ENCODE measurements at regions not wholly inside any gene's neighbourhood (a gene's known extent, or its start where the extent isn't known, plus 50 kb on each side); places are given as distances from the start of the nearest gene placed in this dataset.

DNA sequence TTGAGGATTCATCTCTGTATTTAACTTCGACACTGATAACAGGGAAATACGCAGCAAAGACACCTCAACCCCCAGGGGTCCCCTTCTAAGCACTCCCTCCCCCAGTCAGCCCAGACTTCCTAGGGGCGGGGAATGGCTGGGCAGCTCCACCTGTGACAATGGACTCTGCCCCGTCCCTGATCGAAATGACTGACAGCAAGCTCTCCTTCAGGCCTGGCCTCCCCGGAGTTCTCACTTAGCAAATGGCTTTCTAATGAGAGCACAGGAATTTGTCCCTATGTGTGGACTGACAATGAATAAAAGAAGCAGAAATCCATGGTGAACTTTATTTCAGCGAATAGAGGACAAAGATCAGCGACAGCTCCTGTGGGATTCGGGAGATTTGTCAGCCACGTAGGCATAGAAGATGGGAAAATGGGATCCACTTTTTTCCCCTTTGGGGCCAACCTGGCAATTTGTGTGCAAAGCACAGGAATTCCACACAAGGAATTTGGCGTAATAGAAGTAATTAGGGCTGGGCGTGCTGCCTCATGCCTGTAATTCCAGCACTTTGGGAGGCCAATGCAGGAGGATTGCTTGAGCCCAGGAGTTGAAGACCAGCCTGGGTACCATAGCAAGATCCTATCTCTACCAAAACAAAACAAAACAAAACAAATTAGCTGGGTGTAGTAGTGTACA, 63.8 kb downstream of the TNFAIP2 start:
- 48% methylated on average over 12 of the region's 12 CpGs; no CpG with 5 or more reads in 1 of the 2 experiments for WGBS, 2 experiments (ENCODE audit: extremely low coverage in 1 of 2, insufficient coverage in 1 of 2, insufficient read length in 1 of 2, insufficient replicate concordance in 2 of 2, low coverage in 1 of 2, low lambda C conversion rate in 2 of 2, missing lambda C conversion rate in 1 of 2)
- no peak for FAIRE-seq
- DNase-seq (ENCODE audit: low read depth in 1 of 2, low spot score in 2 of 2) = peak in 1 of 2 experiments; percentile 31
- TF ChIP-seq FOSL1 (IDR thresholded peaks at IDR 0.05; ENCODE audit: insufficient read depth, low read depth, low read length) = no peak

More for the DNA sequence above, 63.8 kb downstream of the TNFAIP2 start:
- Histone ChIP-seq H3K9me3 (ENCODE audit: insufficient read depth in 2 of 2, low read depth in 1 of 2, low read length in 1 of 2) (no peaks in the 10 kb centered on the region), H3K4ac (replicated peaks; ENCODE audit: insufficient read length, low read depth, low read length) (no peak overlapping the region), H3K56ac (replicated peaks; ENCODE audit: insufficient read length, low read depth, low read length) (no peak overlapping the region), H3K9ac (replicated peaks in 1 of 4; ENCODE audit: extremely low read depth in 1 of 4, low read depth in 3 of 4, low read length in 3 of 4) (no peak overlapping the region), H3K23me2 (ENCODE audit: low read depth, low read length) (peaks cover 9% of the 10 kb centered on the region; the same call in 1 of the 2 replicates), H3K18ac (ENCODE audit: extremely low read depth, low read length) (no peak overlapping the region), H3K4me2 (ENCODE audit: insufficient read depth in 1 of 2, low read depth in 2 of 2, low read length in 2 of 2) (peak overlapping the region; percentile 5 to 6; a peak in 3 of 4 replicates), H3K27ac (ENCODE audit: low read depth, low read length) (no peak overlapping the region), H3K27me3 (replicated peaks in 1 of 4; ENCODE audit: control insufficient read depth in 3 of 4, extremely low read depth in 1 of 4, insufficient read depth in 3 of 4, low read length in 3 of 4) (peaks cover 1 to 22% (median 19%) of the 10 kb centered on the region in 4 experiments), H2BK120ac (replicated peaks; ENCODE audit: low read depth, low read length) (no peak overlapping the region), H3K79me1 (ENCODE audit: low read depth, low read length) (no peaks in the 10 kb centered on the region), H3K4me1 (replicated peaks in 1 of 4; ENCODE audit: control insufficient read depth in 3 of 4, insufficient read depth in 4 of 4, low read length in 3 of 4) (peaks cover 8 to 14% (median 11%) of the 10 kb centered on the region in 4 experiments; a peak in 5 of 7 replicates), H3K79me2 (ENCODE audit: control insufficient read depth in 1 of 2, insufficient read depth in 2 of 2, low read length in 2 of 2) (no peaks in the 10 kb centered on the region), H3K36me3 (ENCODE audit: control insufficient read depth in 2 of 4, insufficient read depth in 4 of 4, low read length in 3 of 4) (no peaks in the 10 kb centered on the region), H3K4me3 (ENCODE audit: extremely low read depth in 1 of 4, insufficient read depth in 2 of 4, low read depth in 3 of 4, low read length in 4 of 4) (peak overlapping the region in 1 of 4 experiments; percentile 9; a peak in 1 of 8 replicates), H4K5ac (ENCODE audit: insufficient read length, low read depth, low read length) (no peak overlapping the region), H2BK15ac (ENCODE audit: low read length) (no peak overlapping the region), H3K14ac (ENCODE audit: insufficient read length) (no peak overlapping the region), H3K23ac (ENCODE audit: insufficient read length) (no peak overlapping the region), H2BK20ac (ENCODE audit: low read length) (no peak overlapping the region), H4K8ac (ENCODE audit: extremely low read depth, insufficient read depth, low read length) (no peak overlapping the region), H2BK12ac (ENCODE audit: low read depth, low read length) (no peak overlapping the region), H2BK5ac (ENCODE audit: low read depth, low read length) (no peak overlapping the region), H4K91ac (replicated peaks; ENCODE audit: insufficient read length, low read length) (no peak overlapping the region), H2AFZ (ENCODE audit: low read length) (no peak overlapping the region), H4K20me1 (replicated peaks in 1 of 2; ENCODE audit: control insufficient read depth in 1 of 2, insufficient read depth in 2 of 2, low read length in 2 of 2) (no peaks in the 10 kb centered on the region), H2AK5ac (ENCODE audit: low read depth, low read length) (no peak overlapping the region)
- CTCF ChIA-PET (ENCODE audit: partially characterized antibody) = interaction anchor here (0.7 to 3.9 kb wide), 21 partner anchors 11 to 111 kb away, joined by 3 to 34 read pairs (median 4); no protein-coding TSS in a partner anchor
- POLR2A ChIA-PET (ENCODE audit: partially characterized antibody) = interaction anchor here (1.0 to 2.3 kb wide), 3 partner anchors 15 to 147 kb away, joined by 3 to 7 read pairs (median 4); partner anchors contain the start of gene EIF5
